Keratinocyte (primary cell): ENCODE measurements at regions not wholly inside any gene's neighbourhood (a gene's known extent, or its start where the extent isn't known, plus 50 kb on each side); places are given as distances from the start of the nearest gene placed in this dataset.

Experiments
- CTCF ChIP-seq, 3 experiments: IDR thresholded peaks in 1 of 3; conservative IDR thresholded peaks in 1 of 3; optimal IDR thresholded peaks in 1 of 3; 2 replicates in 2 of 3; 3 replicates in 1 of 3; pipeline versions ENCODE3 to v1.5.1; 2011; ENCODE audit warnings: low read length in 3 of 3, mild to moderate bottlenecking in 3 of 3, moderate library complexity in 2 of 3, control low read depth in 1 of 3, inconsistent platforms in 1 of 3; ENCODE audit not compliant: insufficient read depth in 2 of 3; ENCODE audit errors: extremely low read depth in 1 of 3
- EZH2 ChIP-seq: IDR thresholded peaks from one replicate; pipeline ENCODE4 v1.6.1; 2012; ENCODE audit warnings: inconsistent platforms, mild to moderate bottlenecking, low read length, moderate library complexity

- TF ChIP-seq CTCF (optimal IDR thresholded peaks at IDR 0.05 in 1 of 3, IDR thresholded peaks at IDR 0.05 in 1 of 3, conservative IDR thresholded peaks at IDR 0.05 in 1 of 3; ENCODE audit: extremely low read depth in 1 of 3, insufficient read depth in 2 of 3, low read length in 3 of 3), result no peak
- no peak for TF ChIP-seq EZH2
Measured at GRCh38 chr12:40634517-40635131, 57.6 kb upstream of the CNTN1 start.
